GM06990 (cell line): ENCODE measurements at regions not wholly inside any gene's neighbourhood (a gene's known extent, or its start where the extent isn't known, plus 50 kb on each side); places are given as distances from the start of the nearest gene placed in this dataset.

Source experiments
- DNase-seq: peaks from one replicate; pipeline ENCODE4 v3.0.0-alpha.2; 2011; ENCODE audit not compliant: insufficient read length; ENCODE audit errors: extremely low read depth
- H3K27me3 ChIP-seq: replicated peaks from 2 replicates; pipeline ENCODE4 v1.6.0; 2011; ENCODE audit warnings: low read length; ENCODE audit not compliant: control insufficient read depth, insufficient read depth
- H3K36me3 ChIP-seq: 2 replicates; pipeline ENCODE4 v1.5.1; 2011; ENCODE audit warnings: low read length; ENCODE audit not compliant: control insufficient read depth, insufficient read depth
- H3K4me3 ChIP-seq: replicated peaks from 2 replicates; pipeline ENCODE4 v1.5.1; 2011; ENCODE audit warnings: low read depth, mild to moderate bottlenecking, control low read depth, low read length
- CTCF ChIP-seq: IDR thresholded peaks from 2 replicates; pipeline ENCODE4 v1.5.1; 2011; ENCODE audit warnings: low read length, control low read depth, mild to moderate bottlenecking, inconsistent platforms; ENCODE audit not compliant: insufficient read depth, poor library complexity, severe bottlenecking

GRCh38 chr6:28721372-28721771 lies 195.7 kb downstream of the GPX5 start:
- DNase-seq, result no peak
- no peak for TF ChIP-seq CTCF
- no peak overlapping the region for H3K4me3 ChIP-seq
- no peaks in the 10 kb centered on the region for H3K36me3 ChIP-seq
- H3K27me3 ChIP-seq, result no peaks in the 10 kb centered on the region

- DNase-seq, result no peak
- Histone ChIP-seq H3K36me3 (no peaks in the 10 kb centered on the region), H3K27me3 (no peaks in the 10 kb centered on the region), H3K4me3 (no peak overlapping the region)
- no peak for TF ChIP-seq CTCF
Observed at GRCh38 chr6:28724395-28724794, 198.7 kb downstream of the GPX5 start.

- H3K4me3 ChIP-seq, result no peak overlapping the region
- no peaks in the 10 kb centered on the region for H3K36me3 ChIP-seq
- TF ChIP-seq CTCF, result no peak
- no peak for DNase-seq
- no peaks in the 10 kb centered on the region for H3K27me3 ChIP-seq
Observed at GRCh38 chr6:28725274-28725809, 198.4 kb downstream of the TRIM27 start.

GRCh38 chr6:28725890-28726348 lies 197.9 kb downstream of the TRIM27 start:
- DNase-seq, result no peak
- Histone ChIP-seq H3K27me3 (no peaks in the 10 kb centered on the region), H3K4me3 (no peak overlapping the region), H3K36me3 (no peaks in the 10 kb centered on the region)
- TF ChIP-seq CTCF, result no peak

- H3K36me3 ChIP-seq, result no peaks in the 10 kb centered on the region
- no peak overlapping the region for H3K4me3 ChIP-seq
- no peaks in the 10 kb centered on the region for H3K27me3 ChIP-seq
- no peak for DNase-seq
- no peak for TF ChIP-seq CTCF
Observed at GRCh38 chr6:28726569-28727309, 197.0 kb downstream of the TRIM27 start.
